Islet of Langerhans (tissue), 1 donor: ENCODE measurements at regions not wholly inside any gene's neighbourhood (a gene's known extent, or its start where the extent isn't known, plus 50 kb on each side); places are given as distances from the start of the nearest gene placed in this dataset.
"Not testable (repeated sequence)": the region's sequence is repeated elsewhere in the genome, so short reads cannot be mapped to it uniquely, and the experiment has no call there.

Experiments used
- FAIRE-seq: peaks from one replicate; lab custom pipeline; 2011; peaks lifted over from hg19 to GRCh38; lab: Jason Lieb, UNC

GRCh38 chr7:15143936-15144335 lies 241.4 kb upstream of the DGKB start:
- FAIRE-seq = no peak

- no peak for FAIRE-seq
These were observed 240.6 kb upstream of the DGKB start for GRCh38 chr7:15143121-15143520.

- no peak for FAIRE-seq
These were observed 237.9 kb upstream of the DGKB start for GRCh38 chr7:15140431-15140830.

GRCh38 chr7:15131661-15132060 lies 229.1 kb upstream of the DGKB start:
- FAIRE-seq = no peak

- FAIRE-seq = peak; percentile 13
These were observed 228.4 kb upstream of the DGKB start for GRCh38 chr7:15130666-15131541.

- peak; percentile 77 for FAIRE-seq
These were observed 226.2 kb upstream of the DGKB start for GRCh38 chr7:15128716-15129115.

GRCh38 chr7:15126653-15127052 lies 224.1 kb upstream of the DGKB start:
- peak; percentile 66 for FAIRE-seq

- FAIRE-seq = no peak
These were observed 221.3 kb upstream of the DGKB start for GRCh38 chr7:15123901-15124300.

- FAIRE-seq = no peak
These were observed 211.2 kb upstream of the DGKB start for GRCh38 chr7:15113752-15114151.

GRCh38 chr7:15105711-15106110 lies 203.2 kb upstream of the DGKB start:
- no peak for FAIRE-seq

- FAIRE-seq = peak; percentile 98
These were observed 202.0 kb upstream of the DGKB start for GRCh38 chr7:15104411-15105092.

GRCh38 chr7:15099074-15099473 lies 196.5 kb upstream of the DGKB start:
- no peak for FAIRE-seq

GRCh38 chr7:15096853-15097252 lies 194.3 kb upstream of the DGKB start:
- FAIRE-seq = no peak

GRCh38 chr7:15094989-15095388 lies 192.4 kb upstream of the DGKB start:
- no peak for FAIRE-seq

- no peak for FAIRE-seq
These were observed 185.2 kb upstream of the DGKB start for GRCh38 chr7:15087771-15088170.

GRCh38 chr7:15086862-15087261 lies 184.3 kb upstream of the DGKB start:
- FAIRE-seq = no peak

GRCh38 chr7:15086131-15086611 lies 183.6 kb upstream of the DGKB start:
- FAIRE-seq = no peak

- FAIRE-seq = no peak
These were observed 182.8 kb upstream of the DGKB start for GRCh38 chr7:15085366-15085765.

GRCh38 chr7:15084368-15084767 lies 181.8 kb upstream of the DGKB start:
- no peak for FAIRE-seq

GRCh38 chr7:15081891-15082290 lies 179.3 kb upstream of the DGKB start:
- FAIRE-seq = no peak

- no peak for FAIRE-seq
These were observed 170.8 kb upstream of the DGKB start for GRCh38 chr7:15073301-15073700.

- FAIRE-seq = no peak
These were observed 165.8 kb upstream of the DGKB start for GRCh38 chr7:15068324-15068723.

GRCh38 chr7:15057272-15057671 lies 154.7 kb upstream of the DGKB start:
- FAIRE-seq = no peak

GRCh38 chr7:15054304-15054703 lies 151.8 kb upstream of the DGKB start:
- not testable (repeated sequence) for FAIRE-seq
